ENCODE measurements at regions not wholly inside any gene's neighbourhood (a gene's known extent, or its start where the extent isn't known, plus 50 kb on each side); places are given as distances from the start of the nearest gene placed in this dataset.

DNA sequence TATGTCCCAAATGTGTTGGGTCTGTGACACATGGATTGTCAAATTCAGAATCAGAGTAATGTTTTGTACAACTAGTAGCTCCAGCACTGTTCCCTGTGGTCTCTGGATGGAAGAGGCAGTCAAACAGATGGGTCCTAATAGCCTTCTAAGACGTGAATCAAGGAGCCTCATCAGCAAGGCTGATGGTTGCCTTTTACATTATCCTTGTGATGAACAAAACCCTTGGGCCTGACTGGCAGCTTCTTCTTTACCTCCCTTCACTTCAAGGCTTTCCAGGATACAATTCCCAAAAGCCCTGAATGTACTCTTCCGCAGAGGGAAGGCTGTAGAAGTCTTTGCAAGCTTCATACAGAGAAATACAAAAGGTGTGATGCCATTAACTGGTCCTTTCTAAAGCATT, 633.3 kb downstream of the USP25 start:
- no peak for DNase-seq (ENCODE audit: low read depth in 2 of 2)

DNA sequence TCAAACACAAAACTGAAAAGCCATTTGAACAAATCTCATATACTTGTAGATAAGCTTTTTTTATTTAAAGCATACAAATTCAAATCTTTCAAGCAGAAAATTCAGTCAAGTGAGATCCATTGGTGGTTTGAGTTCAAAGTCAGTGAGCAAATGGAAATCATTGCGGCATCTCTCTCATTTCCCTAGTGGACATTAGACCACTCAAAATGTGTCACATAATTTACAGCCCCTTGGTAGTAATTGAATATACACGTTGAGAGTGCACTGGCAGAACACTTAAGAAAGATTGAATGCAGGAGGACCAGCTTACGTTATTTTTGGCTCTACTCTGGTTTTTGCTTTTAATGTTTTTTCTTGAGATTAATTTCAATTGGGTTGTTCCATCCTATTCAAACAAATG, 633.7 kb downstream of the USP25 start:
- DNase-seq (ENCODE audit: low read depth in 2 of 2), result no peak

GRCh38 chr21:16366207-16366606, 636.4 kb downstream of the USP25 start:
- DNase-seq (ENCODE audit: low read depth in 2 of 2), result no peak

DNA sequence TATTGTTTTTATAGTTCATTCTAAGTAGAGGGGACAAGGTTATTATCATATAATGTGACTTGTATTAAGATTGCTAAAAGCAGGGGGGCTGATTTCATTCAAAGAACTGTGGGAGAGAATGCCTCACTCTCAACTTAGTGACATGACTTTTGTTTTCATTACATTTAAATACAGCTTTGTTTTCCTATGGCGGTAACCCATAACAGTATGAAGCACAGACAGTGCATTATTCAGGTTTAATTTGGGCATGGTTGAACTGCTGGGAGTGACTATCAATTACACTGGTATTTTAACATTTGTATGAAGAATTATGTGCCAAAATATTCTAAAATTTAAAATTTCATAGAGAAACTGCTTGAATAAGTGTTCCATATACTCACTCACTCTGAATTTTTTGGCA, 637.3 kb downstream of the USP25 start:
- DNase-seq (ENCODE audit: low read depth in 2 of 2), result no peak

DNA sequence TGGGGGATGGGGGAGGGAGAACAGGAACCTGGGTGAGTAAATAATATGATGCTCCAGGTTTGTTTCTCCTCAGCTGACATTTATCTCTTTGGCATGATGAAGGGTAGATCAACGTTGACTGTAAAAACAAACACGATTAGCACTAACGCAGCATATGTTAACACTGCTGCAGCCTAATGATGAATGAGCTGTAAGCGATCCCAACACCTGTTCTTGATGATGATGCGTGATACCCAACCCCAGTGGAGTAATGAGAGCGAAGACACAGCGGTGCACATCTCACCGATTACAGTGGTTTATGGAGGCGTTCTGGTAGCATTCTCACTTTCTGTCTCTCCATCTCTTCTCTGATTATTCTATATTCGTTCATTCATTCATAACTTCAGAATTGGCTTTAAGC, 640.4 kb downstream of the USP25 start:
- DNase-seq (ENCODE audit: low read depth in 2 of 2), result no peak

DNA sequence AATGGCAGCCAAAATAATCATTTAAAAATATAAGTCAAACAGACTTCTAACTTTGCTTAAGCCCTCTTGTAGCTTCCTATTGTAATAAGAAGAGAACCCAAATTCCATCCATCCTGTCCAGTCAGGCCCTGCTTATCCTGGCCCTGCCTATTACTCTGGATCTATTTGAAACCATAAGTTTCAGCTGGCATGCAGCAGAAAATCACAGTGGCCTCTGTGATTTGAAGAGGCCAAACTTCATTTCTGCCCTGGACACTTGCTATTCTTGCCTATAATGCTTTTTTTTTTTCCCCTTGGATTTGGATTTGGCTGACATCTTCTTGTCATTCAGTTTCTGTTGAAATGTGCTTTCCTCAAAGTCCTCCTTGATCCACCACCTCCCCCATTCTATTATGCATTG, 642.8 kb downstream of the USP25 start:
- no peak for DNase-seq (ENCODE audit: low read depth in 2 of 2)

DNA sequence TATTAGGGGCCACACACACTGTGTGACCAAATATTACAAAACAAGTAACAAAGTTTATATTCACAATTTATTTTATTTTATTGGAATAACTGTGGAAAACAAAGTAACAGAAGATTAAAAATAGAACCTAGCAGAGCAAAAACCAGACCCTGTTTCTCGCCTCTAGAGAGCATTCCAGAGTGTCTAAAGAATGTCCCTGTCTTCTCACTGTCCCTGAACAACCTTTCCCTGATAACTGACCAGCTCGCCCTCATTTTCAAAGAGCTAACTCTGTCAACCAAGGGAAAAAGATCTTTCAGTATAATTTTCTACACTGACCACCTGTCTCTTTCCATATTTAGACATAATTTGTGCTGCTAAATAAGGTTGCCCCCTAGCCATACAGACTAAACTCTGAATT, 646.9 kb downstream of the USP25 start:
- DNase-seq (ENCODE audit: low read depth in 2 of 2), result no peak

GRCh38 chr21:16377120-16377658, 647.4 kb downstream of the USP25 start:
- no peak for DNase-seq (ENCODE audit: low read depth in 2 of 2)

DNA sequence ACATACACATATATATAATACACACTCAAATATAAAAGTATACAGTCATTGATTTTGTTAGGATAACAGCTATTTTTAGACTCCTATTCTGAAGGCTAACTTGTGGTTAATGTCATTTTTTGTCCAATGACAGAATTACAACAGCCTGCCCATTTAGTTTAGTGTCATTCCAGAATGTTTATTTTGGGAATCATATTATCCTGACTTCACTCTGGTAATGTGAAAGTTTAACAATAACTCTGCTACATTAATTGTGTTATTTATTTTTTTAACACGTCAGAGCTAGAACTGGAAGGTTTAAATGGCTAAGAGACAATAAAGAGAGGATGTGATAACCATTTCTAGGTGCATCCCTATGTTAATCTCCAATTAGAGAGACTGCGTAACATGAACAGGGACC, 648.1 kb downstream of the USP25 start:
- no peak for DNase-seq (ENCODE audit: low read depth in 2 of 2)

DNA sequence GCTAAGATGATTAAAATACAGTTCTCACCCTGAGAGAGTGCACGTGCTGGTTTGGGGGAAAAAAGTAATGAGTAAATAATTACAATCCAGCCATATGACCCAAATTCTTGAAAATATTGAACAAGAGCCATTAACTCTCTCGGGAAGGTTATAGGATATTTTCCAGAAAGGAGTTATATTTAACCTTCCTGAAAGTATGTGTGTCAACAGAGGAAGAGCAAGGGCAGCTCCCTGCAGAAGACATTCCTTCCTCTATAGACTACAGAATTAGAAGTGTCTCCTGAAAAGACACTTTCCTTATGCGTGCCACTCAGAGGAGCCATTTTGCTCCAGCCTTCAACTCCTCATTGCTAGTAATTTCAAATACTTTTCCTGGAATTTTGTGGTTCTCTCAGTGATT, 648.7 kb downstream of the USP25 start:
- DNase-seq (ENCODE audit: low read depth in 2 of 2), result no peak

- DNase-seq (ENCODE audit: low read depth in 2 of 2), result no peak
These were observed 658.5 kb downstream of the USP25 start for GRCh38 chr21:16388291-16388690.

DNA sequence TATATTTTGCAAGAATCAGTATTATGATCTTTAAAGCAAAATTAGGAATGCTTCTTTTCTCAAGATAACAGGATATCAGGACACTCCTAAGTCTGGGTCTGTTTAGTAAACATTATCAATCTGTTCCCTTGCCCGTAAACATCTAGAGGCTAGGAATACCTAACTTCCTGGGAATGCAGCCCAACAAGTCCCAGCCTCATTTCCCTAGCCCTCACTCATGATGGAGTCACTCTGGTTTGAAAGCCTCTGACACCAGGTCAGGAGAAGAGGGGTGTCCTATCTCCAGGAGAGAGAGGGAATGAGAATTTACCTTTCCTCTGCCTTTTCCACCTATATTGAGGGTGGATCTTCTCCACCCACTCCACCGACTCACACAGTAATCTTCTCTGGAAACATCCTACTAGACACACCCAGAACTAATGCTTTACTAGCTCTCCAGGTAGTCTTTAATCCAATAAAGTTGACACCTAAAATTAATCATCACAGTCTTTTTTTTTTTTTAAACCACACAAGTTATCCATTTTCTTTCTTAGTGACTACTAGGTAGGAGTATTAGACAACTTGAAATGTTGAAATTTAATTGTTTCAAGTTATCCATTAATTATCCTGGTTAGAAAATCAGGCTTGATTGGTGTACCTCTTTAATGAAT, 659.3 kb downstream of the USP25 start:
- DNase-seq (ENCODE audit: low read depth in 2 of 2), result no peak

GRCh38 chr21:16389643-16390042, 659.9 kb downstream of the USP25 start:
- no peak for DNase-seq (ENCODE audit: low read depth in 2 of 2)

- no peak for DNase-seq (ENCODE audit: low read depth in 2 of 2)
These were observed 665.5 kb downstream of the USP25 start for GRCh38 chr21:16395285-16395684.

DNA sequence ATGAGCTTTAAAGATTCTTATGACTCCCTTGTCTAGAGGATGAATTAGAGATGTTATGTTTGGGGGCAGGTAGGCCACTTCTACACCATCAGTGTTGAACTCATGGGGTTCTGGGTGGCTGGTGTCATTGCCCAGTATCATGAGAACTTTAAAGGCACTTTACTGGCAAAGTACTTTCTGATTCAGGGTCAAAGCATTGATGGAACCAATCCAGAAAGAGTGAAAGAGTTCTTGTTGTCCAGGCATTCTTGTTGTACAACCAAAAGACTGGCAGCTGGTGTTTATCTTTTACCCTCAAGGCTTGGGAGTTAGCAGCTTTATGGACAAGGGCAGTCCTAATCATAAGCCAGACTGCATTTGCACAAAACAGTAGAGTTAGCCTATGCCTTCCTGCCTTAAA, 673.0 kb downstream of the USP25 start:
- DNase-seq (ENCODE audit: low read depth in 2 of 2), result no peak

- DNase-seq (ENCODE audit: low read depth in 2 of 2), result no peak
These were observed 675.0 kb downstream of the USP25 start for GRCh38 chr21:16404776-16405175.

DNA sequence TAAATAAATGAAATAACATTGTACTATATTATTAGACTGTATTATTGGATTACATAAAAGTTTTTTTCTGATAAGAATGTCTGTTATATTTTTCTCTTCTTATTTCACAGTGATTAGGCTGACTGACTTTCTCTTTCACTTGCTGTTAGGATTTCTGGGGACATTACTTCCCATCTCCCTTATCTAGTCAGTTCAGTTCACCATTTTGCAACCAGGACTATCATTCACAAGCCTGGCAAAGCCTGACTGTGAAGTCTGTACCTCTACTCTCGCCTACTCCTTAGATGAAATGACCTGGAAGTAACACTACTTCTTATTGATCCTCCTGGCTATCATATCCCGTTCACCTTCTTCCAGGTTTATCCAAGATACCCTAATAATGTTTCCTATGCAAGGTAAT, 676.6 kb downstream of the USP25 start:
- no peak for DNase-seq (ENCODE audit: low read depth in 2 of 2)

- DNase-seq (ENCODE audit: low read depth in 2 of 2), result no peak
These were observed 677.8 kb downstream of the USP25 start for GRCh38 chr21:16407403-16408240.

- DNase-seq (ENCODE audit: low read depth in 2 of 2), result no peak
These were observed 678.5 kb downstream of the USP25 start for GRCh38 chr21:16408280-16408679.

DNA sequence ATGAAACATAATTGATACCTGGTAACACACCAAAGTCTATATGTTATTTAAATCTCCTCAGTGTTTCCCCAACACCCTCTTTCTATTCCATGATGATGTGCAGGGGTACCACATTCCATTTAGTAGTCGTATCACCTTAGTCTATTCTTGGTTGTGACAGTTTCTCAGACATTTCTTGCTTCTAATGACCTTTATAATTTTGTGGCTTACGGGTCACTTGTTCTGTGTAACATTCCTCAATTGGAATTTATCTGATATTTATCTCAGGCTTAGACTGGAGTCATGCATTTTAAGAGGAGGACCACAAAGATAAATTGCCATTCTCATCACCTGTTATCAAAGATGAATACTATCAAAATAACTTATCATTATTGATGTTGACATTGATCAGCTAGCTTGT, 679.6 kb downstream of the USP25 start:
- DNase-seq (ENCODE audit: low read depth in 2 of 2), result no peak

GRCh38 chr21:16418226-16418625, 688.4 kb downstream of the USP25 start:
- no peak for DNase-seq (ENCODE audit: low read depth in 2 of 2)

GRCh38 chr21:16418642-16419041, 688.9 kb downstream of the USP25 start:
- no peak for DNase-seq (ENCODE audit: low read depth in 2 of 2)

DNA sequence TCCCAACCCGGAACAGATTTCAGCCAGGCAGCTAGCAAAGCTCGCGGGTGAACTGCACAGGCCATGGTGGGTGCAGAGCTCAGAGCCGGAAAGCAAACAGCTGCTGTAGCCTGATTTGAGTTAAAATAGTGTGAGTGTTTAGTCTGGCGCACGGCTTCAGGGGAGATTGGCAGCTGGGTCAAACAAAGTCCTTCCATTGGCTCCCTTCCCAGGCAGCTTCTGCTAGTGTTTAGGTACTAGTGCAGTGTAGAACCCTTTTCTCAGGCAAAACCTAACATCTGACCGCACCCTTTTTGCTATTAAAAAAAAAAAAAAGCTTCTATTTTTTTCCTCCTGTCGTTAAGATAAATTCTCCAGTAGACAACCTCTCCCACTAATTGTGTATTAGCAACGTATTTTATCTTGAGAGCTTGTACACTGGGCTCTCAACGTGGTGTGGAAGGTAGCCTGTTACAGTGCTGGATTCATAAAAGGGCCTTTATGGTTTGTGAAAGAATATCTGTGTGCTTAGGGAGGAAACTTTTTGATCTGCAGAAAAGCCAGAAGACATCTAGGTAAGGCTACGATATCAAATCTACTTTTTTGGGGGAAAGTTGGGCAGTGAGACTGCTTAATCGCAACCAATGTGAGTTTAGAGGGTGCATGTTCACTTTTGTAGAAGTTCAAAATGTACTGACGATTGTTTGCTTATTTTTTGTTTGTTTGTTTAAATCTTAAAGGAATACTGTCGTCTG, 689.6 kb downstream of the USP25 start:
- DNase-seq (ENCODE audit: low read depth in 2 of 2), result no peak

Data from stimulated activated CD8-positive, alpha-beta memory T cell treated with anti-CD3 and anti-CD28 coated beads, Interleukin-7, amount 100 ng/mL, for 1 hour (primary cell).